GM19240 (cell line): ENCODE measurements at regions not wholly inside any gene's neighbourhood (a gene's known extent, or its start where the extent isn't known, plus 50 kb on each side); places are given as distances from the start of the nearest gene placed in this dataset.

Experiments used
- DNase-seq: peaks from one replicate; pipeline ENCODE4 v3.0.0; 2011; ENCODE audit warnings: low spot score; ENCODE audit not compliant: insufficient read length

DNA sequence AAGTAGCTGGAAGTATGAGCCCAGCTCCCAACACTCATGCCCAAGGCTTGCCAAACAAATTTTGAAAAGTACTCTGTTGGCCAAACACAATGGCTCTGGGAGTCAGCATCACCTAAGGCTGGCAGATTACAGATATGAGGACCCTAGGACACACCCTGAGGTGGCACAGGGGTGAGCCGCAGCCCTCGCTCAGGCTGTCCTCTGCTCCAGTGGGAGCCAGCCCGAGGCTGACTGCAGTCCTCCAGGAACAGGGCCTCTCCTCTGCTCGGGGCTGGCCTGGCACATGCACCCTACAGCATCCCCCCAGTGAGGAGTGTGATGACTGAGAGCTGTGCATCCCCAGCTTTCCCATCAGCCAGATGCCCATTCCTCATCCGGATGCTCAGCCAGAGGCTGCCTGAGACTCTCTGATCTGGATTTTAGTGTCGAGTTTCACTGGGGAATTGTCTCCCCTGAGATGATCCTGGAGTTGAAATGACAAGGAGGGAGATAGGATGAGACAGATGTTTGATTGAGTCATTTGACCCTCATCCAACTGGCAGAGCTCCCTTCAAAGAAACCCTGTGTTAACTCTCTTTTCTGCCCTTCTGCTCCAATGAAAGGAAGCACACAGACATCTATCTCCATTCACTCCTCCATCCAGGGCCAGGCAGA is 269.3 kb upstream of the NCKAP5 start:
- DNase-seq = no peak

GRCh38 chr2:133838642-133839365 is 270.5 kb upstream of the NCKAP5 start:
- DNase-seq = no peak

DNA sequence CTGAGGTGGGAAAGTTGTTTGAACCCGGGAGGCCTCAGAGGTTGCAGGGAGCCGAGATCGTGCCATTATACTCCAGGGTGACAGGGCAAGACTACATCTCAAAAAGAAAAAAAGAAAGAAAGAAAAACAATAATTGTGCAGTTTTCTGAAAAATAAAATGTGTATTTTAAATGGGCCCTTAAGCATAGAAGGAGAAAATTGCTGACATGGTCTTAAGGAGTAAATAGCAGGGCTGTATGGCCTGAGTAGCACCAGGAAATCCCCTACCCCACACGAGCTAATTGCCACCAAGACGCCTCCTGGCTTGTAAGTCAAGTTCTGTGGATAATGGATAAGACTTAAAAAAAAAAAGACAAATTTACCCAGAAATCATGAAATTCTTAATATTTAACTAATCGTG is 271.4 kb upstream of the NCKAP5 start:
- DNase-seq = no peak

DNA sequence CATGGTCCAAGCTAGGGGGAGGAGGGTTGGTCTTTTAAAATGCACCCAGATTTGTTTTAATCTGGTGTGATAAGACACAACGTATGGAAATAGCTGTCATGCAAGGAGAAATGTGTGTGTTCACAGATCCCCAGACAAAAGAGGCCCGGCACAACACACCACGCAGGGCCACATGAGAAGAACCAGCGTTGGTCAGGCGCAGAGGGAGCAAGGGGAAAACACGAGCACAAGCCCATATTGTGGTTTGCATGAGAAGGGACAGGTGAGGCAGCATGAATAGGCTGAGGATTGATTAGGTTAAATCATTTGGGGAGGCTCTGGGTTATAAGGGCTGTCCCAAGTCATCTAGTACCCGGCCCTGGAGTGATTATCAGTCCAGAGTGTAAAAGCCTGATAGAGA is 272.5 kb upstream of the NCKAP5 start:
- no peak for DNase-seq

DNA sequence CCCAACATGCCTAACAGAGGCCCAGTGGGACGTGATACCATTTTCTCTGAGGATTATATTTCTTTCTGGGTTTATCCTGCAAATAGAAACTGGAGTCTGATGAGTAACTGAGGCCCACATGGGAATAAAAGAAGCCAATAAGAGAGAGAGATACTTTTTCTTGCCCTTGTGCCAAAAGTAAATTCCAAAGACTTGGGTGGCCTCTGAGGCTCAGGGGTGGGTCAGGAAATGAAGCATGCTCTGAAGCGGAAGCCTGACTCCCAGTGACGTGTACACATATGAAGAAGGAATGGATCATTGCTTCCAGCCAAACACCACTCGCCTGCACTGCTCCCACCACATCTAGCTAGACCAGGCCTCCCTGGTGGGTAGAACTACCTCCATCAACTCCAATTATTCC is 273.6 kb upstream of the NCKAP5 start:
- no peak for DNase-seq

- no peak for DNase-seq
Observed at GRCh38 chr2:133842446-133842845, 274.2 kb upstream of the NCKAP5 start.

- no peak for DNase-seq
Observed at GRCh38 chr2:133843091-133843490, 274.8 kb upstream of the NCKAP5 start.

- DNase-seq = no peak
Observed at GRCh38 chr2:133843551-133843950, 275.3 kb upstream of the NCKAP5 start.

DNA sequence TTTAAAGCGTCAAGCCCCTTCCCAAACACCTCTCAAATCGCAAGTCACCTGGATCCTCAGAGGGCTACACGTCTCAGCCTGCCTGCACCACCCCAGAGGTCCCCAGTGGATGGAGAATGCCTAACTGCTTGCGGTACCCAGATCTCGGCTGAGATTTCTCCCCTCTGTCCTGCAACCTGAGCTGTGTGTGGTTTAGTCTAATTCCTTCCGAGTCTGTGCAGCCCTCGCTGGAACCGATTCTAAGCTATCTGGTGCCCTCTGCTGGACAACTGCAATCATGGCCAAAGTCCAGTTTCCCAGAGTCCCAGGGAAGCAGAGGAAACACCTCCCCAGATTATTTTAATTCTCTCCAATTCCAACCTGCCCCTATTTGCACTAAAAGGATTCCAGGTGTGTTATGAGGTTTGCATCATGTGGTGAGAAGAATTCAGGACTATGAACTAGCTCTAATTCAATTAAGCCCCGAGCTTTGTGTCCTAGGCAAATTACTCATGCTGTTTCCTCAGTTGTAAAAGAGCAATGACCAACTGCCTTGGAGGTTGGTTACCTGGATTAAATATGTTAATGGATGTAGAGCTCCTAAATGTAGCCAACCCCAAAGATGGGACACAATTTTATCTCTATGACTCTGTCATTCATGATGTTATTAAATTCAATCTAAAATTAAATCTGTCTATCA is 276.1 kb upstream of the NCKAP5 start:
- peak; percentile 43 for DNase-seq

DNA sequence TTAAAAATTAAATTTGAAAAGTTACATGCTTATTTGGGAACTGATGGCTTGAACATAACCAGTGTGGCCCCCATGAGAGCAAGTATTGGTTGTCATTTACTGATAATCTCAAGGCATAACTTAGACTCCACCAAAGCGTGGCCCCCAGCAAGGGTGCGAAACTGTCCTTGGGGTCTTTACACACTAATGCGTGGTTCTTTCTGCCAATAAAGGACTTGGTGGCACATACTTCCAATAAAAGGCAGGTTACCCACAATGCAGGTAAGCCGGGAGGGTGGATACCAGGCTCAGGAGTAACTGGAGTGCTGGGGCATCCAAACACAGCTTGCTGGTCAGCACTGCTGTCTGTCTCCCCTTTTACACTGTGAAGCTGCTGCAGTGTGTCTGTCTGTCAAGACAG is 278.2 kb upstream of the NCKAP5 start:
- no peak for DNase-seq

- no peak for DNase-seq
Observed at GRCh38 chr2:133847591-133847990, 279.3 kb upstream of the NCKAP5 start.

GRCh38 chr2:133848111-133848649 is 279.9 kb upstream of the NCKAP5 start:
- DNase-seq = no peak

DNA sequence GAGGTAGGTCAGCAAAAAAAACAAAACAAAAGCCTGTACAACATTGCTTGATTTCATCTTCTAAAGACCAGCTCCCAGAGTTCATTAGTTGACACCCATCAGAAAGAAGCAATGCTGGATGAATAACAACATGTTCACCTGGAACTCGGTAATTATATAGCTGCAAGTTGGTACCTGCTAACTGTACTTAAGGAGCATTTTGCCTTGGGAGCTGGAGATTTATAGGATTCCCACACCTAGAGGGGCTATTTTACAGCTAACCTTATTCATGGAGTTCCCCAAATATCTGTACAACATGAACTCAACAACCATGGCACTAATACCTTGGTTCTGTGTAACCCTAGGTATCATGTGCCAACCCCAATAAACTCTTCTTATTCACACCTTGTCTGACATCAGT is 281.1 kb upstream of the NCKAP5 start:
- DNase-seq = no peak

GRCh38 chr2:133854603-133855200 is 286.4 kb upstream of the NCKAP5 start:
- DNase-seq = no peak

GRCh38 chr2:133855526-133855925 is 287.3 kb upstream of the NCKAP5 start:
- DNase-seq = no peak

GRCh38 chr2:133856678-133857077 is 288.4 kb upstream of the NCKAP5 start:
- no peak for DNase-seq

DNA sequence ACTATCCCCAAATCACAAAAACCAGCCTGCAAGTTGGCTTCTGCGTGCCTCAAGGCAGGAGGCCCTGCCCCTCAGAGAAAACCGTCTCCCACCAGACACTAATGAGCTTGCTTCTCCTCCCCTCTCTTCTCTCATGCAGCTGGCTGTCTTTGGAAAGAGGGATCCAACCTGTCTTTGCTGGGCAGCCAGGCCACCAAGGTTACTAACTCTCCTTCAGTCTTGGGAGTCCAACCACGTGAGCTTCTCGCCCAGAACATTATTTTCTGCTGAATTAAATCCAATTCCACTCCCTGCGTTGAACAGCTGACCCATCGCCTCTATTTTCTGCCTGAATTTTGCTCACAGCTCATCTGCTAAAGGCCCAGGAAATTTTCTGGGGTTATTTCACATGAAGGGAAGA is 291.3 kb upstream of the NCKAP5 start:
- DNase-seq = no peak

GRCh38 chr2:133862400-133862977 is 294.2 kb upstream of the NCKAP5 start:
- DNase-seq = no peak

DNA sequence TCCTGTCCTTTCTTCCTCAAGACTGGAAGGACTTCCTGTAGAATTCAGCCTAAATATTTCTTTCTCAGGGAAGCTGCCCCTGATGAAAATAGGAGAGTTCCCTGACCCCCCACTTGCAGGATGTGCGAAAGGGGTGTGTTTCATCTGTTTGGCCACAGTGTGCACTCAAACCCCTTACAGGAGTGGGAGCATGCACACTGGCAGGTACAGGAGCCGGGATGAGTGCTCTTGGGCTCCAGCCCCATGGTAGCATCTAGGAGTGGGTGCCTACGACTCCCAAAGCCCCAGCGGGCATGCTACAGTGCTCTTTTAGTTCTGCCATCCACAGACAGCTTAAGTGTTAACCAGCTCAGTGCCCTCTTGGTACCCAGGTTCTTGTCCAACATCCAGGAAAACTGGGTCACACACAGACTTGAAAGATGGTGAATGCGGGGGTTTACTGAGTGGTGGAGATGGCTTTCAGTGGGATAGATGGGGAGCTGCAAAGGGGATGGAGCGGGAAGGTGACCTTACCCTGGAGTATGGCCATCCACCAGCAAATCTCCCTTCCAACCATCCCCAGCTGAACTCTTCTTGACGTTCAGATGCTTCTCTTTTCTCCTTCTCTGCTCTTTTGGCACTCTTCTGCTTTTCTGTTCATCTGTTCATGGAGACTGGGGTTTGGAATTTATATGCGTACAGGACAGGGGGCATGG is 295.0 kb upstream of the NCKAP5 start:
- DNase-seq = no peak

- DNase-seq = no peak
Observed at GRCh38 chr2:133865141-133865540, 296.9 kb upstream of the NCKAP5 start.

- DNase-seq = no peak
Observed at GRCh38 chr2:133867166-133867565, 298.9 kb upstream of the NCKAP5 start.
